ENCODE measurements at regions not wholly inside any gene's neighbourhood (a gene's known extent, or its start where the extent isn't known, plus 50 kb on each side); places are given as distances from the start of the nearest gene placed in this dataset.
"Not testable (repeated sequence)": the region's sequence is repeated elsewhere in the genome, so short reads cannot be mapped to it uniquely, and the experiment has no call there.

DNA sequence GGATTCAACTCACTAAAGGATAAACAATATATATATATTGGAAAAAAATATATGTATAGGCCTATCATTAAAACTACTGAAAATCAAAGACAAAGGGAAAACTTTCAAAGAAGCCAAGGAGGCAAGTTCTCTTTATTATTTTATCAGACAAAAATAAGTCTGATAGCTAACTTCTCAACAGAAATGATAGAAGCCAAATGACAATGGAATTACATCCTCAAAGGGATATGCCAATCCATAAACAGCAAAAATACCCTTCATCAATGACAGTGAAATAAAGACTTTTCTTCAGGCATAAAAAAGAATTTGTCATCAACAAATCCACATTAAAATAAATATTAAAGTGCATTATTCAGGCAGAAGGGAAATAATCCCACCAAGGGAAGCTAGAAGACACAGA, 393.4 kb downstream of the ZFHX3 start:
- DNase-seq: no peak

DNA sequence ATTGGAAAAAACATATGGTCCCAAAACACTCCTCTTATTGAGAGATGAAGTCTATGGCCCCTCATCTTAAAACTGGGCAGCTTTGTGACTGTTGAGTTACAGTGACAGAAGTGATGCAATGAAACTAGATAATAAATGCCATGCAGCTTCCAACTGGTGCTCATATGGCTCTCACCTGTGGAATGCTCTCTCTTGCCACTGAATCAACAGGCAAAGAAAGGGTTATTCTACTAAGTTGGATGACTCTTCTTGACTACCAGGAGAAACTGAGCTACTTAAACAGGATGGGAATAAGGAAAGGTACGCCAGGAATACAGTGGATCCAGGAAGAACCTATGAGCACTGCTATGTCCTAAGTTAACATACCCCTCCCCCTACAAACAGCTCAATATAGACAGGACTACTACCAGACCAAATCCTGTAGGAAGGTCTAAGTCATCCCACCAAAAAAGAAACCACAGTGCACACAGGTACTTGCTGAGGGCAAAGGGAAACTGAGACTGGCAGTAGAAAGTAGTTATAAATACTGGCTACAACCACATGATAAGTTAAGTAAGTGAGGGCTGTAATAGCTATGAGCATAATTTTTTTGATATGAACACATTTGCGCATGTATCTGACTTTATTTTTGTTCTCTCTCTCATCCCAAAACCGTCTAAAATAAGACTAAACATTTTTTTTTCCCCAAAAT, 398.5 kb downstream of the ZFHX3 start:
- DNase-seq: no peak

GRCh38 chr16:72646615-72647014, 401.3 kb downstream of the ZFHX3 start:
- DNase-seq: no peak

- DNase-seq: no peak
Observed at GRCh38 chr16:72645538-72645937, 402.4 kb downstream of the ZFHX3 start.

- no peak for DNase-seq
Observed at GRCh38 chr16:72644911-72645310, 403.0 kb downstream of the ZFHX3 start.

- no peak for DNase-seq
Observed at GRCh38 chr16:72639494-72639893, 408.4 kb downstream of the ZFHX3 start.

GRCh38 chr16:72637306-72637705, 410.6 kb downstream of the ZFHX3 start:
- DNase-seq: no peak

DNA sequence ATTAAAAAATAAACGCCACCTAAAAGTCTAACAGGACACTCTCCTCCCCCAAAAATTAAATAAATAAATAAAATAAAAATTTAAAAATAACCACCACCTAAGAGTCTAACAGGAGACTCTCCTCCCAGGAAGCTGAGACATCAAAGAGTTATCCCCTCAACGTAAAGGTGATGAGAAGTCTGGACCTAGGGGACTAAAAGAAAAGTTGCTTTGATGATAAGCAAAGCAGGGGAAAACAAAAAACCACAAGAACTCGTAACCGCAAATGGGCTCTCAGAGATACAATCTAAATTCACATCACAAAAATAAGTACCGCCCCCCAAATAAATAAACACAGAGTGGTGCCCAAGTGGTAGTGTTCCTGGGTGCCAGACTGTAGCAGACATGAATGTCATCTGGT, 412.2 kb downstream of the ZFHX3 start:
- DNase-seq: no peak

DNA sequence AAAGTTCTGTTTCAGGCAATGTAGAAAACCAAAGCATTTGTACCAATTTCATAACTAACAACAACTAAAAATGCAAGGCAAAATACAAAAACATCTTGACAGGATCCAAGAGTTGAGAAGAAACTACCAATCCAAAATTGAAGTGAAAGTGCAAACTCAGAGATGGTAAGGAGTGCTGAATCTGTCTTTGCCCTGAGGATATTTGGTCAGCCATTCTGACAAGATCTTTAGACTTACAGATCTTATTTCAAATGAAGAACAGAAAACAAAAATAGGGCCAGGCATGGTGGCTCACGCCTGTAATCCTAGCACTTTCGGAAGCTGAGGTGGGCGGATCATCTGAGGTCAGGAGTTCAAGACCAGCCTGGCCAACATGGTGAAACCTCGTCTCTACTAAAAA, 412.8 kb downstream of the ZFHX3 start:
- no peak for DNase-seq

- DNase-seq: not testable (repeated sequence)
Observed at GRCh38 chr16:72627182-72627896, 420.6 kb downstream of the ZFHX3 start.

- DNase-seq: no peak
Observed at GRCh38 chr16:72626623-72627022, 421.3 kb downstream of the ZFHX3 start.

GRCh38 chr16:72621651-72622050, 426.3 kb downstream of the ZFHX3 start:
- DNase-seq: no peak

DNA sequence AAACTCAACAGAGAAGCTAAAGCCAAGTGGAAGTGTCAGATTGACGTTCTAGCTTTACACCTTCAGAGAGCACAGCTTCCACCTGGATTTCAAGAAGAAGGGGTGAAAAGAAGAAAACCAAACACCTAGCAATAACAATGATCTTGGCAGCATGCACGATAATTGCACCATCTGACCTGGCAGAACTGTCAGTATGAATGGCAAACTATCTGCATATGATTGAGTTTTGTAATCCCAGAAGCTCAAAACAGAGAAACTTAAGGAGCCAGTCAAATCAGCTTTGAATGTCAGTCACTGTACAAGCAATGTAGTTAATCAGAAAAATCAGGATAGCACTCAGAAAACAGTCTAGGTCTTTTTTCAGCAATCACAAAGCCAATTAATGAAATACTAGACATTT, 427.1 kb downstream of the ZFHX3 start:
- DNase-seq: no peak

DNA sequence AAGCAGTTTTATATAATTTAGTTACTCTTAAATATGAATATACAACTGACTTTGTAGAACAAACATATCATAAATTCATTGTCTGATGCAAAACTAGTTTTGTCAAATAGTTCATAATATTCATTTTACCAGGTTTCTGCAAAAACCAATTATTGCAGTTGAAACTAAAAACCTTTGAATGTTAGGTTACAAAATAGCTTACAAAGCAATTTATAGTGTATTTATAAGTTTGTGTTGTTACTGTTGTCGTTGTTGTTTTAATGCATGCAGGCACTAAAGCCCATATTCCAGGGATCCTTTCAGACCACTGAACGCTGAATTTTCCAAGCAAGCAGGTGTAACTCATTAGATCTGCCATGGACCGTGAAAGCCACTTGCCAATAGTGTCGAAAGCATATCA, 427.6 kb downstream of the ZFHX3 start:
- no peak for DNase-seq

DNA sequence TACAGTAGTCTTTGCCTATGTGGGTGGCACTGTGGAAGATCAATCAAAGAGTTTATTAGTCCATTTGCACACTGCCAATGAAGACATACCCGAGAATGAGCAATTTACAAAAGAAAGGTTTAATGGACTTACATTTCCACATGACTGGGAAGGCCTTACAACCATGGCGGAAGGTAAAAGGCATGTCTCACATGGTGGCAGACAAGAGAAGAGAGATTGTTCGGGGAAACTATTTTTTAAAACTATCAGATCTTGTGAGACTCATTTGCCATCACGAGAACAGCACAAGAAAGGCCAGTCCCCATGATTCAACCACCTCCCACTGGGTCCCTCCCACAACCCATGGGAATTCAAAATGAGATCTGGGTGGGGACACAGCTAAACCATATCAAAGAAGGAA, 432.1 kb downstream of the ZFHX3 start:
- no peak for DNase-seq

DNA sequence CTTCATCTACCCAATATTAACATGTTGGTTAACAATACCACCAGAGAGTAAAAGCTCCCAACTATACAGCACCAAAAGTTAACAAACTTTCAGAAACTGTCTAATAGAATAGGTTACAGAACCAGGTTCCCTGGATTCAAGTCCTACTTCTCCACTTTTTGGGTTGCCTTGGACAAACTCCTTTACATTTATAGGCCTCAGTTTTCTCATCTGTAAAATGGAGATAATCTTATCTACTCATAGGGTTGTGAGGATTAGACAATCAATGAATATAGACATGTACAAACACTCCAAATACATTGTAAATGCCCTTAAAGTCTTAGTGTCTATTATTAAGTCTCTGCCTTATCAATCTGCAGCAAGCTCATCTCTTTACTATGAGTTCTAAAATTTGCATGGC, 435.2 kb downstream of the ZFHX3 start:
- DNase-seq: no peak

DNA sequence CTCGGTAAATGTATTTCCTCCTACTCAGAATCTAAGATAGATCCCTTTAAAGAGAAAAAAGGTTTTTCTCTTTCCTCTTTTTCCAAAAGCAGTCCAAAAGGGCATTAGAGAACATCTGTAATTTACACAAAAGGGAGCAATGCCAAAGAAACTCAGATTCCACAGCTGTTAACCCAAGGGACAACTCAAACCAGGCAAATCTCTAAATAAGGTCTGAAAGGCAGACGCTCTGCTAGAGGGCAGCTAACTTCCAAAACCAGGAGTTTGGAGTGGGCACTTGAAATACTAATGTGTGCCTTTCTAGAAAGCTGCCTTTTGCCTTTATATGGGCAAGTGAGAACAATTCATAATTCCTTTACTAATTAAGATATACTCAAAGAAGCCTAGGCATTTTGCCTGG, 435.7 kb downstream of the ZFHX3 start:
- no peak for DNase-seq

DNA sequence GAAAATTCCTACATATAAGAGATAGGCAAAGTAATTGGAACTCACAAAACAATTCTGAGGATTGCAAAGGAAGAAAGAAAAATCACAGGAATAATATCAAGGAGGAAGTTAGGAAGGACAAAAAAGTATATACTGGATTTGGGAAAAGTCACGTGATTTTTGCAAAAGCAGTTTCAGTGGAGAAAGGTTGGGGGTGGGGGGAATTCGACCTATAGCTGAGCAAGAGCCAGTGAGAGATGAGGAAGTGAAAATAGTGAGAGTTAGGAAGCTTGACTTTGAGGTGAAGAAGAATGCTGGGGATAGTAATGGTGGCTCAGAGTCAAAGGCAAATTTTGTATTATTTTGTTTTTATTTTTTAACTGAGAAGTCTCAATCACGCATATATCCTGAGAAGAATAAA, 438.0 kb upstream of the PMFBP1 start:
- no peak for DNase-seq

DNA sequence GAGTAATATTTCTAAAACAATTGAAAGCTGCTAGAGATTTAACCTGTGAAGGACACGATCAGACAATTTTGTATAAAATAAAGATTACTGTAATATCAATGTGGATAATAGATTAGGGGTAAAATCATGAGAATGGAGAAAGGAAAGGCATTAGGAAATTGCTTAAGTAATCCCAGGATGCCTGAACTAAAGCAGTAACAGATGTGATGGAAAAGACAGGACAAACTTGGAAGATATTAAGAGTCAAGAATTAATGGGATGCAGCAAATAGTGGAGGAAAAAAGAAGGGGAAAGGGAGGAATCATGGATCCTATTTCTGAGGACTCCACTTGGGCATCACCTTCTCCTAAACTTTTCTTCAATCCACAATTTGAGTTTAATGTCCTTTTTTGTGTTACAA, 437.1 kb upstream of the PMFBP1 start:
- no peak for DNase-seq

DNA sequence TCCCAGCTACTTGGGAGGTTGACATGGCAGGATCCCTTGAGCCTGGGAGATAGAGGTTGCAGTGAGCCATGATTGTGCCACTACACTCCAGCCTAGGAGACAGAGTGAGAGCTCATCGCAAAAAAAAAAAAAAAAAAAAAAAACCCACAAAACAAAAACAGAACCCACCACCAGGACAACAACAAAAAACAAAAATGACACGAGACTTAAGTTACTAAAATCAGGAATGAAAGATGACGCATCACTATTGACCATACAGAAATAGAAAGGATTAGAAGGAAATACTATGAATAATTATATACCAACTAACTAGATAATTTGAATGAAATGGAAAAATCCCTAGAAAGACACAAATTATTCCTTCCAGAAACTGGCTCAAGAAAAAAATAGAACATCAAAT, 432.4 kb upstream of the PMFBP1 start:
- DNase-seq: no peak

DNA sequence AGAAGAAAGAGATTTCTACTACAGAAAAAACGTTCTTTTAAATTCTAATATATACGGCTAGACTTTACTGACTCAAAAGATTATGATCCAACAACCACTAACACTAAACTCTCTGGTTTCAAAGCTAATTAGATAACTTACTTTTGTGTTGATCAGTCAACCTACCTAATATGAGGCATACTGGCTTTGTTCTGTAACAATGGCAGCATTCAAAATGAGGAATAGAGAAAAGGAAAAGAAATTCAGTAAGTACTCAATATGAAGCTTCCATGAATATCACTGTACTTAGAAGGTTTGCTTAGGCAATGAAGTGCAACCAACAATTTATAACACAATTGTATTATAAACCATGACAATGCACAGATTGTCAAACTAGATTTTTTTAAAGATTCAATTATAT, 430.5 kb upstream of the PMFBP1 start:
- DNase-seq: no peak

DNA sequence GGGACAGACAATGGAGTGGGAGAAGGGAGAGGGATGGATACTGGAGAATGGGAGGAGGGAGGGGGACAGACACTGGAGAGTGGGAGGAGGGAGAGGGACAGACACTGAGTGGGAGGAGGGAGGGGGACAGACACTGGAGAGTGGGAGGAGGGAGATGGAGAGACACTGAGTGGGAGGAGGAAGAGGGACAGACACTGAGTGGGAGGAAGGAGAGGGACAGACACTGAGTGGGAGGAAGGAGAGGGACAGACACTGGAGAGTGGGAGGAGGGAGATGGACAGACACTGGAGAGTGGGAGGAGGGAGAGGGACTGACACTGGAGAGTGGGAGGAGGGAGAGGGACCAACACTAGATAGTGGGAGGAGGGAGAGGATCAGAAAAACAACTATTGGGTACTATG, 426.7 kb upstream of the PMFBP1 start:
- DNase-seq: no peak

GRCh38 chr16:72597938-72598337, 426.0 kb upstream of the PMFBP1 start:
- DNase-seq: no peak

DNA sequence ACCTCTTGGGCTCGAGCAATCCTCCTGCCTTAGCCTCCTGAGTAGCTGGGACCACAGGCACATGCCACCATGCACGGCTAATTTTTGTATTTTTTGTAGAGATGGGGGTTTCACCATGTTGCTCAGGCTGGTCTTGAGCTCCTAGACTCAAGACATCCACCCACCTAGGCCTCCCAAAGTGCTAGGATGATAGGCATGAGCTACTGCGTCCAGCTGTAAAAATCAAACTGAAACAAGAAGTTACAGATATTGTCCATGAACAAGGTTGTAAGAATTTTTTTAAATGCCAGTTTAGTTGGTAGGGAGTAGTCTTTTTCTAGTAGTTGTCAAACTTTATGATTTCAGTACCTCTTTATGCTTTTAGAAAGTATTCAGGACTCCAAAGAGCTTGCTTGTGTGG, 424.4 kb upstream of the PMFBP1 start:
- DNase-seq: no peak

Measured in activated CD8-positive, alpha-beta memory T cell treated with anti-CD3 and anti-CD28 coated beads, Interleukin-2, amount 50 U/mL, for 4 hours (primary cell).